Right renal pelvis (tissue), 4 donors: ENCODE measurements at regions not wholly inside any gene's neighbourhood (a gene's known extent, or its start where the extent isn't known, plus 50 kb on each side); places are given as distances from the start of the nearest gene placed in this dataset.
"Not testable (repeated sequence)": the region's sequence is repeated elsewhere in the genome, so short reads cannot be mapped to it uniquely, and the experiment has no call there.

Experiments used
- DNase-seq, 4 donors: peaks; one replicate each; pipeline ENCODE4 v3.0.0-alpha.2; 2013; ENCODE audit warnings: low read depth in 4 of 4, low spot score in 3 of 4, missing footprints in 1 of 4

- not testable (repeated sequence) for DNase-seq
Measured at GRCh38 chr9:33734941-33735835, 60.2 kb upstream of the PRSS3 start.

GRCh38 chr9:33737811-33738606 is 57.4 kb upstream of the PRSS3 start:
- DNase-seq = no peak

DNA sequence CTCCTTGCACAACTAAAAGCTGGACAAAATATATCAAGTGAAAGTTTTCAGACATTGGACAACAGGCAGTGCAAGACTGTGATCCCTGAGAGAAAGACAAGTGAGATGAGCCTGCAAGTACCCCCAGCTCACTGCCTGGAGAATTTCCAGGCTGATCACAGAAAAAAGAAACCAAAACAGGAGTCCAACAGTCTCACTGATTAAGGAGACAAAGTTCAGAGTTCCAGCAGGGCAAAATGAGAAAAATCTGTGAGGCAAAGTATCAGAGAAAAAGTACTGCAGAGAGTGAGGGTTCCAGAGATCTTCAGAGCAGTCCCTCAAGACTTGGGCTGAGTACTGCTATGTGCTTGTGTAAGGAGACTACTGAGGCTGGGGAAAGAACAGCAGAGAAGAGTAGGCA is 56.0 kb upstream of the PRSS3 start:
- DNase-seq = no peak

DNA sequence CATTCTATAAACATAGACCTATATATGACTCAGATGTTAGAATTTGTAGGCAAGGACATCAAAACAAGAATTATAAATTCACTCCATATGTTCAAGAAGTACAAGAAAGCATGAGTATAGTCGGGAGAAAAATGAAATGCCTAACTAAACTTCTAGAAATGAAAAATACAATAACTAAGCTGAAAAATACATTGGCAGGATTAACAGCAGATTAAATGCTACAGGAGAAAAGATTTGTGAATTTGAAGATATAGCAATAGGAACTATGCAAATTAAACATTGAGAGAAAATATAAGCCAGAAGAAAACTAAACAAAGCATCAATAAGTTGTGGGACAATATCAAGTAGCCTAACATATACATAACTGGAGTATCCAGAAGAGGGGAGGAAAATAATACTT is 55.3 kb upstream of the PRSS3 start:
- no peak for DNase-seq

- not testable (repeated sequence) for DNase-seq
Measured at GRCh38 chr9:33740958-33741357, 54.4 kb upstream of the PRSS3 start.

DNA sequence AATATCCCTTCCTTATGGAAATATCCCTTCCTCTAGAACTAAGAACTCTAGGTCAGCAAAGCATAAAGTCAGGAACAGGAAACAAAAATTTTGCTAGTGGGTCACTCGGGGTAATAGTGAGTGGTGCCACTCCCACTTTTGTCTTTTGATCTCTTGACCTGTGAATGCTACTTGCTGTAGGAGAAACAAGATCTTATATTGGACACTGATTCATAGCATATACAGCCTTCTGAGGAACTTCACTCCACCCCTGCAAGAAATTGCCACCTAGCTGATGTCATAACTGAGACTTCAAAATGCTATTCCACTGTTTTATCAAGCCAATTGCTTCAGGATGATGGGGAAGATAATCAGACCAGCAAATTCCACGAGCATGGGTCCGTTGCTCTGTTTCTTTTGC is 53.3 kb upstream of the PRSS3 start:
- no peak for DNase-seq

GRCh38 chr9:33742519-33742918 is 52.8 kb upstream of the PRSS3 start:
- no peak for DNase-seq
